Lower lobe of right lung (tissue), 2 donors: ENCODE measurements at regions not wholly inside any gene's neighbourhood (a gene's known extent, or its start where the extent isn't known, plus 50 kb on each side); places are given as distances from the start of the nearest gene placed in this dataset.

Experiments used
- ATAC-seq, 2 donors: fragments of 200-7000 bp; cut with Tn5 transposase; one replicate each; pipeline ENCODE4 v1.9.1; 2020 to 2022; ENCODE audit warnings: mild to moderate bottlenecking in 2 of 2, moderate library complexity in 2 of 2
- DNase-seq: peaks from one replicate; pipeline ENCODE4 v3.0.0-alpha.2; 2020
- H3K27ac ChIP-seq: fragments of 200-600 bp; one replicate; pipeline ENCODE4 v1.8.0; 2022
- H3K27me3 ChIP-seq: fragments of 200-600 bp; one replicate; pipeline ENCODE4 v1.8.0; 2022; ENCODE audit warnings: low read depth
- H3K36me3 ChIP-seq: fragments of 200-600 bp; one replicate; pipeline ENCODE4 v1.8.0; 2022; ENCODE audit warnings: mild to moderate bottlenecking
- H3K4me1 ChIP-seq: fragments of 200-600 bp; one replicate; pipeline ENCODE4 v1.8.0; 2022
- H3K4me3 ChIP-seq: fragments of 200-600 bp; one replicate; pipeline ENCODE4 v1.8.0; 2022; ENCODE audit warnings: mild to moderate bottlenecking
- H3K9me3 ChIP-seq: fragments of 200-600 bp; one replicate; pipeline ENCODE4 v1.8.0; 2022
- intact Hi-C: fragments of 100-400 bp; cut with DNase I; formaldehyde crosslinking; loops from one replicate; pipeline ENCODE4 v1.11.0; 2022
- TF ChIP-seq, protein P1 (sequence below): fragments of 200-600 bp; IDR thresholded peaks from one replicate; pipeline ENCODE4 v1.8.0; 2022; ENCODE audit warnings: antibody characterized with exemption, mild to moderate bottlenecking
- donor health status: DM: no; HTN: yes; CAD: no; lungs with severe emphysema.

DNA sequence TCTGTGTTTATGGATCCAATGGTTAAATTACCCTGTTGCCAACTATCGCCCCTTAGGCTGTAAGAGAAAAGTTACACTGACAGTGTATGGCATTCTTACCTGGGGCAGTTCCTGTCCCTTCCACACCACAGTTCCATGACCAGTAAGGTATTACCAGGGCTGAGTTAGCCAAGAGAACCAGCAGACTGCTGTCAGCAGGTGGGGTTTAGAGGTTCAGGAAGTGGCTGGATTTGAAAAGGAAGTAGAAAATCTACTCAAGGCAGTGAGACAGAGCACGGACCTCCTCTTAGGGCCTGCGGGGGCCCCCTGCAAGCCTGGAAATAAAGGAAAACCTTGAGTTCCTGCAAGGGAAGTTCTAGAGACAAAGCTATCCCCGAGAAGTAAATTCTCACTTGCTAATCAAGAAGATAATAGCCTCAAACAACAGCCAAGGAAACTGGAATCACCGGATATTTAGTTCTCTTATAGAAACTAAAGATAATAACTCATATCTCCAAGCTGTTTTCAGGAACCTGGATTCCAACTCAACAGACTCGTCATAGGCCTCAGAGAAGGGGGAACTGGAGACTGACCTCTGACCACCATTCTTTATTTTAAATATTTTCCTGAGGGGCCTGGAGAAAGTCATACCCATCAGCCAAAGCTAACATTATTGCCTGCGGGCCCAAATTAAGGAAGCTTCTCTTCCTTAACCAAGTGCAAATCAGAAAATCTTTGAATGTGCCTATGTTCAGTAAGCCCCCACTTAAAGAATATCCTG is 161.7 kb downstream of the ANXA2 start:
- intact Hi-C loops: no loop called here
- Histone ChIP-seq H3K27me3 (no peaks in the 10 kb centered on the region), H3K27ac (no peak overlapping the region), H3K9me3 (no peaks in the 10 kb centered on the region), H3K4me1 (no peaks in the 10 kb centered on the region), H3K4me3 (no peak overlapping the region), H3K36me3 (no peaks in the 10 kb centered on the region)
- DNase-seq (no peak), ATAC-seq (no peak)
- TF ChIP-seq, protein P1, sequence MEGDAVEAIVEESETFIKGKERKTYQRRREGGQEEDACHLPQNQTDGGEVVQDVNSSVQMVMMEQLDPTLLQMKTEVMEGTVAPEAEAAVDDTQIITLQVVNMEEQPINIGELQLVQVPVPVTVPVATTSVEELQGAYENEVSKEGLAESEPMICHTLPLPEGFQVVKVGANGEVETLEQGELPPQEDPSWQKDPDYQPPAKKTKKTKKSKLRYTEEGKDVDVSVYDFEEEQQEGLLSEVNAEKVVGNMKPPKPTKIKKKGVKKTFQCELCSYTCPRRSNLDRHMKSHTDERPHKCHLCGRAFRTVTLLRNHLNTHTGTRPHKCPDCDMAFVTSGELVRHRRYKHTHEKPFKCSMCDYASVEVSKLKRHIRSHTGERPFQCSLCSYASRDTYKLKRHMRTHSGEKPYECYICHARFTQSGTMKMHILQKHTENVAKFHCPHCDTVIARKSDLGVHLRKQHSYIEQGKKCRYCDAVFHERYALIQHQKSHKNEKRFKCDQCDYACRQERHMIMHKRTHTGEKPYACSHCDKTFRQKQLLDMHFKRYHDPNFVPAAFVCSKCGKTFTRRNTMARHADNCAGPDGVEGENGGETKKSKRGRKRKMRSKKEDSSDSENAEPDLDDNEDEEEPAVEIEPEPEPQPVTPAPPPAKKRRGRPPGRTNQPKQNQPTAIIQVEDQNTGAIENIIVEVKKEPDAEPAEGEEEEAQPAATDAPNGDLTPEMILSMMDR: no peak

DNA sequence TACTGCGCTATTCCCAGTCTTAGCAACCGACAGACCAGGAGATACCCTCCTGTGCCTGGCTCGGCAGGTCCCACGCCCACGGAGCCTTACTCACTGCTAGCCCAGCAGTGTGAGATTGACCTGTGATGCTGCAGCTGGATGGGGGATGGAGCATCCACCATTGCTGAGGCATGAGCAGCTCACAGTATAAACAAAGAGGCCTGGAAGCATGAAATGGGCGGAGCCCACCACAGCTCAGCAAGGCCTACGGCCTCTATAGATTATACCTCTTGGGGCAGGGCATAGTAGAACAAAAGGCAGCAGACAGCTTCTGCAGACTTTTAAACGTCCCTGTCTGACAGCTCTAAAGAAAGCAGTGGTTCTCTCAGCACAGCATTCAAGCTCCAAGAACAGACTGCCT is 160.3 kb downstream of the ANXA2 start:
- ATAC-seq (no peak), DNase-seq (no peak)
- intact Hi-C loops: no loop called here
- TF ChIP-seq, protein P1: no peak
- no peak overlapping the region for H3K27ac ChIP-seq
- H3K27me3 ChIP-seq: no peaks in the 10 kb centered on the region
- no peak overlapping the region for H3K4me3 ChIP-seq
- H3K36me3 ChIP-seq: no peaks in the 10 kb centered on the region
- H3K4me1 ChIP-seq: no peaks in the 10 kb centered on the region
- H3K9me3 ChIP-seq: no peaks in the 10 kb centered on the region

DNA sequence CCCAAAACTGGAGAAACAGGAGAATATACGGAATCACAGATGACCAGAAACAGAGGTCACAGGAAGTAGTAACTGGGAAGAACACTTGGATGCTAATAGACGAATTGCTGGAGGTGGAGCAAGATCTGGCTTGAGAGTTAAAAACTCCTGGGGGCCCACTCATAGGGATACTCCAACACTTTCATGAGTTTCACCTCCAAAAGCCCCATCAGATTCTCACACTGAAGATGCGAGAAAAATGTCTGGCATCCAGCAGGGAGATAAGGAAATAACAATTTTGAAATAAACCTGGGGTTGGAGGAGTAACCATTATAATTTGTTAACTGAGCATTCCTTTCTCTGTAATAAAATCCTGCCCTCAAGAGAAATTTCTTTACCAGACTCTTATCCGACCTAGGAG is 154.0 kb downstream of the ANXA2 start:
- DNase-seq (no peak), ATAC-seq (no peak)
- H3K36me3 ChIP-seq: no peaks in the 10 kb centered on the region
- H3K27ac ChIP-seq: no peak overlapping the region
- intact Hi-C loops: no loop called here
- H3K9me3 ChIP-seq: no peaks in the 10 kb centered on the region
- TF ChIP-seq, protein P1: no peak
- no peaks in the 10 kb centered on the region for H3K27me3 ChIP-seq
- no peak overlapping the region for H3K4me3 ChIP-seq
- no peaks in the 10 kb centered on the region for H3K4me1 ChIP-seq

DNA sequence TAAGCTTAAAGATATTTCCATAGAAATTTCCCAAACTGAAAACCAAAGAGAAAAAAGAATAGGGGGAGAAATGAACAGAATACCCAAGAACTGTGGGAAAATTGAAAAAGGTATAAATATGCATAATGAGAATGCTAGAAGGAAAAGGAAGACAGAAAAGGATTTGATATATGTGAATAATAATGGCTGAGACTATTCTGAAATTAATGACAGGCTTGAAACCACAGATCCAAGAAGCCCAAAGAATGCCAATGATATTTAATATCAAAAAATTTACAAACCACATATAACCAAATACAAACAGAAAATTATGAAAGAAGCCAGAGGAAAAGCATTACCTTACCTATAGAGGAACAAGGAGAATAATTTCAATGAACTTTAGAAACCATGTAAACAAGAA is 153.0 kb downstream of the ANXA2 start:
- TF ChIP-seq, protein P1: no peak
- H3K27me3 ChIP-seq: no peaks in the 10 kb centered on the region
- ATAC-seq (no peak), DNase-seq (no peak)
- no peaks in the 10 kb centered on the region for H3K9me3 ChIP-seq
- no peak overlapping the region for H3K4me3 ChIP-seq
- H3K36me3 ChIP-seq: no peaks in the 10 kb centered on the region
- intact Hi-C loops: no loop called here
- H3K27ac ChIP-seq: no peak overlapping the region
- no peaks in the 10 kb centered on the region for H3K4me1 ChIP-seq

DNA sequence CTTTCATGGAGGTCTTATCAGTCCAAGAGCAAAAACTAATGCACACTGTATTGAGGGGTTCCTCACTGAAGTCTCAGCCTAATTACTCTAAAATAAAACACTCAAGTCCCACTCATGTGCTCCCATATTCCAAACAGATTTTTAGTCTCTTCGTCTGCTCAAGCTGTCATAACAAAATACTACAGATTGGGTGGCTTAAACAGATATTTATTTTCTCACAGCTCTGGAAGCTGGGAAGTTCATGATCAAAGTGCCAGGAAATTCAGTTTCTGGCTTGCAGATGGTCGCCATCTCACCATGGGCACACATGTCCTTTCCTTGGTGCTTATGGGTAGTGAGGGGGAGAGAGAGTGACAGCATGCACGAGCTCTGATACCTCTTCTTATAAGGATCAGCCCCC is 147.5 kb downstream of the ANXA2 start:
- Histone ChIP-seq H3K4me1 (no peaks in the 10 kb centered on the region), H3K4me3 (no peak overlapping the region), H3K27me3 (no peaks in the 10 kb centered on the region), H3K36me3 (no peaks in the 10 kb centered on the region), H3K9me3 (no peaks in the 10 kb centered on the region), H3K27ac (no peak overlapping the region)
- ATAC-seq (no peak), DNase-seq (no peak)
- TF ChIP-seq, protein P1: no peak
- intact Hi-C loops: no loop called here
